Right renal pelvis (tissue), 4 donors: ENCODE measurements at regions not wholly inside any gene's neighbourhood (a gene's known extent, or its start where the extent isn't known, plus 50 kb on each side); places are given as distances from the start of the nearest gene placed in this dataset.
"Not testable (repeated sequence)": the region's sequence is repeated elsewhere in the genome, so short reads cannot be mapped to it uniquely, and the experiment has no call there.

Experiments
- DNase-seq, 4 donors: peaks; one replicate each; pipeline ENCODE4 v3.0.0-alpha.2; 2013; ENCODE audit warnings: low read depth in 4 of 4, low spot score in 3 of 4, missing footprints in 1 of 4

DNA sequence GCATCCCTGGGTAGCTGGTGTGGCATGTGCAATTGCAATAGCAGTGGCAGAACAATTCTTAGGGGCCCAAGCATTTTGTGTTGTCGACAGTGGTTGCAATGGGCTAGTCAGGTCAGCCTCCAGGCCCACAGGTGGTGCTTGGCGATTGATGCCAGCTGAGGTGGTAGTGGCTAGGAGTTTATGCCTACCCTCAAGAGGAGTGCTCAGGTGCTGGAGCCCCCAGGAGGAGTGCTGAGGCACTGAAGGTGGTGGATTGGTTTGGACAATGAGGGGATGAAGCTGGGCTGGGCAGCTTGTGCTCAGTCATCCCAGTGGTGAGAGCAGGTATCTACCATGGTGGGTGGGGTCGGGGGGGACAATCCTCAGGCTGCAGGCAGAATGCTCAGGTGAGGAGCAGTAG lies 877.9 kb upstream of the TMEFF2 start:
- no peak for DNase-seq

DNA sequence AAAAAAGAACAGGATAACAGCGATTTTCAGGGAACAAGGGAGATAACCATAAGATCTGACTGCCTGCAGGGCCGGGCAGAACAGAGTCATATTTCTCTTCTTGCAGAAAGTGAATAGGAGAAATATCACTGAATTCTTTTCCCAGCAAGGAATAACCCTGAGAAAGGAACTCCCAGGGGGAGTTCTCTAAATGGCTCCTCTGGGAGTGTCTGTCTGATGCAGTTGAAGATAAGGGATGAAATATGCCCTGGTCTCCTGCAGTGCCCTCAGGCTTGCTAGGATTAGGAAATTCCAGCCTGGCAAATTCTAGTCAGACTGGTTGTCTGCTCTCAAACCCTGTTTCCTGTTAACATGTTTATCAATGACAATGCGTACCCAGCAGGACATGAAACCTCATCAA lies 830.8 kb upstream of the TMEFF2 start:
- not testable (repeated sequence) for DNase-seq

DNA sequence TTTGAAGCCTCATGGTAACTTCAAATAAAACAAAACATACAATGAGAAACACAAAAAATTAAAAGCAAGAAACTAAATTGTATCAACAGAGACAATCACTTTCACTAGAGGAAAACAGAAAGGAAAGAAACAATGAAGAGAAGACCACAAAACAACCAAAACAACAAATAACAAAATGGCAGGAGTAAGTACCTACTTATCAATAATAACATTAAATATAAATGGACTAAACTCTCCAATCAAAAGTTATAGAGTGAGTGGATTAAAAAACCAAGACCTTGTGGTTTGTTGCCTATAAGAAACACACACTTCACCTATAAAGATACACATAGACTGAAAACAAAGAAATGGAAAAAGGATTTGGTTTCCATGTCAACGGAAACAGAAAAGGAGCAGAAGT lies 830.1 kb upstream of the TMEFF2 start:
- DNase-seq = no peak

DNA sequence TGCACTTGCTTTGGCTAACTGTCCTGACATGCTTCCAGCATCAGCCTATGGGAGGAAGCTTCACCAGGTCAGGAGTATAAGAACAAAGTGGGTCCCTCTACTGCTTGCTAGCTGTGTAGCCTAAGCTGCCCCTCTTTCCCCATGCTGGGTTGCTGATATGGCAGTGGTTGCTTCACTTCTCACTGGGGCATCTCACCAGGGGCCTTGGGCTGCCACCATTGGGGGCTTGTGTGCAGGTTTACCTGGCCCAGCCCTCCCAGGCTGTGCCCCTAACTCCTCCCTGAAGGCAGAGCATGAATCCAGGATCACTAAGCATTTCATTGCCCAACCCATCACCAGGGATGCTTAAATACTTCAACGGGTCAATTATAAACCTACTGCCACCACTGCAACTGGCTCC lies 817.1 kb upstream of the TMEFF2 start:
- DNase-seq = no peak

DNA sequence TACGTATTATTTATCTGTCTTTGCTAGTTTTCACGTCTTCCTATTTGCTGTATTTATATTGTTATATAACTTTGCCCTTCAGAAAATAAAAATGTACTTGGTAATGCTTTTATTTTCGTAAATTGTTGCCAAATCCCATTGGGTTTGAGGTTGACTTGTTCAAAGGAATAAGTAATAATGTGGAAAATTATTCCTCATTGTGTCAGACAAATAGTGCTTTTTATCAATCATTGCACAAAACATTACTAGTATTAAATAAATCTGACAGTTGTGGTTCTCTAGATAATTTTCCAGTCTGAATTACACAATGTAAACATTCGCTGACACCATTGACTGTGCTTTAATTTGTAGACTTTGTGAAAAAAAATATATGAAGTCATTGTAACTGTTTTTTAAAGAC lies 798.3 kb upstream of the TMEFF2 start:
- no peak for DNase-seq

DNA sequence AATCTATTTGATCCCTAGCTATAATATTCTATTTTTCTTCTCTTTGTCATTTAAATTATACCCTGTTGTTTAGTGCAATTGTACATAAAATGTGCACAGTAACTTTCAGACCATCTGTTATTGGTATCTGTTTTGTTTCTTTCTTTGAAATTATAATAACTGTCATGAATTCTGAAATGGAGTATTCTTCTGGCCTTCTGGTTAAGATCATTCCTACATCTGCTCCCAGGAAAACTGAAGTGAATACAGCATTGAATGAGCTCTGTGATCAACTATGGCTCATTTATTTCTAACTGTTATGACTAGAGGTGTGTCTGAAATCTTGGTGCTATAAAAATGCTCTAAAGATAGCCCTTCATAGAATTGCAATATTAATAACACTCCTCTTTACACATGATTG lies 788.4 kb upstream of the TMEFF2 start:
- DNase-seq = no peak

DNA sequence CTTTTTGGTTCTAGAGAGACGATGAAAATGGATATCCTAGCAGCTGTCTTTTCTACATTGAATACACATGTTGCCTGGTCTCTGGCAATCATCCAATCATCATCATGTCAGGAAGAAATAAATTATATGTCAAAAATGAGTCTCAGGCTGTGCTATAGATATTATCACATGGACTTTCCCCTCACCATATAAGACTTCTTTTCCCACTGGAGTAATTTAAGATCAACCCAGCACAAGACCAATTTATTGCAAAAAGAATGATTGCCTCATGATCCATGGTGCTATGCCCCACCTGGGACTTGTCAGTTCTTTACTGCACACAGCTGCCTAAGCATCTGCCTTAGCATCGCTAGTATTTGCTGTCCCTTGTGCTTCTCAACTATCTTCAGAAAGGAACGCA lies 783.7 kb upstream of the TMEFF2 start:
- DNase-seq = peak; percentile 3 to 30 (median 8)

DNA sequence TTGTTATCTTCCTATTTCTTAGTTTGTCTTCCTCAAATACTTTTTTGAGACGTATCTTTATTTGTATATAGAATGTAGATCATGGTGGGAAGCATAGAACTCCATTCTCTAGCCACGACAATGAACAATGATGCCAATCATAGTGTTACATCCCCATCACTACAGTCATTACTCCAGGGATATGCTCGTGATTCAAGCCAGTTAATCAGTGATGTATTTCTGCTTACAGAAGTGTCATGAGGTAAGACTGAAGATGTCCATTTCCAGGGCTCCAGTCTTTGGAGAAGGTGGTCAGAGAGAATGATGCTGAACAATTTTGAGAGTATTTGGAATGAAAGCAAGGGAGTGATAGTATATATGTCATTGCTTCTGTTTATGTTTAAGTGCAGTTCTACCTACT lies 777.2 kb upstream of the TMEFF2 start:
- no peak for DNase-seq

DNA sequence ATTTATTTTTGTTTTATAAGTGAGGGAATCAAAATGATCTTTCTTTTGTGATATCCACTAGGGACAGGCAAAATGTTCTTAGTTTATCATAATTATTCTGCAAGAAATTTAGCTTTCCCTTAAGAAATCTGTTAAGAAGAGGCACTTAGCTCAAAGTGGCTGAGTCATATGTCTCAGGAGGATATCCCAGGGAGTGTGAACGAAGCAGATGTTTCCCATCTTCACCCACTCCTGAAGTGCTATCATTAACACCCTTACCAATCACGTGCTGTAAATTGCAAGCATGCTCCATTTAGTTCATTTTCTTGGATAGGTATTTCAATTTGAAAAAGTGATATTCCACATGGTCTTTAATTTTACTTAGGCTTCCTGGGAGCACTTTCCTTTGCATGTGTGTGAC lies 774.3 kb upstream of the TMEFF2 start:
- DNase-seq = no peak

DNA sequence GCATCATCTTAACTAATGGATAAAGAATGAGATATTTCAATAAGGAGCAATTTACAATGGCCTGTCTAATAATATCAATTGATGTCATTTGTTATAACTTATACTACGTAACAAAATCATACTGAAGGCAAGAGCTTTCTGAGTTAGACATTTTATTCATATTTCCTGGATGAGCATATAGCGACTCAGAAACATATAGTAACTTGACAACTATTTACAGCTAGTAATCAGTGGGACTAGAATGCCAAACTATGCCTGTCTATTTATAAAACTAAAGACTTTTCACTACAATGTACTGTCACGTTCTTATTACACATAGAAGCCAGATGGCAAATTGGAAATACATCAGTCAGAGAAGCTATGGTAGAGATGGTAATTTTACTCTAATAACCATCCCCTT lies 766.2 kb upstream of the TMEFF2 start:
- DNase-seq = no peak

DNA sequence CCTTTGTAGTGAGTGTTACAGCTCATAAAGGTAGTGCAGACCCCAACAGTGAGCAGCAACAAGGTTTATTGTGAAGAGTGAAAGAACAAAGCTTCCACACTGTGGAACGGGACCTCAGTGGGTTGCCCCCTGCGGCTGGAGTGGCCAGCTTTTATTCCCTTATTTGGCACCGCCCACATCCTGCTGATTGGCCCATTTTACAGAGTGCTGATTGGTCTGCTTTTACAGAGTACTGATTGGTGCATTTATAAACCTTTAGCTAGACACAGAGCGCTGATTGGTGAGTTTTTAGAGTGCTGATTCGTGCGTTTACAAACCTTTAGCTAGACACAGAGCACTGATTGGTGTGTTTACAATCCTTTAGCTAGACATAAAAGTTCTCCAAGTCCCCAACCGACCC lies 763.9 kb upstream of the TMEFF2 start:
- not testable (repeated sequence) for DNase-seq

DNA sequence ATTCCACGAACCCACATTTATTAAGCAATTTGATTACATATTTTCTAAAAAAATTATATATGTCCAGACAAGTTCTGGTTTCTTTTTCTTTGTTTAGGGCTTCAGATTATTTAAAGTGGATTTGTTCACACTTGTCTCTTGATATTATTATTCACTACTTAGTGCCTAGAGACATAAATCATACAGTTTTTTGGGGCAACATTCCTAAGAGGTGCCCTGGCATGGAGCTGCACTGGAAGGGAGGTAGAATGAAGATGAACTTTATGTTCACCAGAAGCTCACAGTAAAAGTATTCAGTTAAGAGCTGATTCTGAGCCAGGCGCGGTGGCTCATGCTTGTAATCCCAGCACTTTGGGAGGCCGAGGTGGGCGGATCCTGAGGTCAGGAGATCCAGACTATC lies 762.7 kb upstream of the TMEFF2 start:
- DNase-seq = no peak

DNA sequence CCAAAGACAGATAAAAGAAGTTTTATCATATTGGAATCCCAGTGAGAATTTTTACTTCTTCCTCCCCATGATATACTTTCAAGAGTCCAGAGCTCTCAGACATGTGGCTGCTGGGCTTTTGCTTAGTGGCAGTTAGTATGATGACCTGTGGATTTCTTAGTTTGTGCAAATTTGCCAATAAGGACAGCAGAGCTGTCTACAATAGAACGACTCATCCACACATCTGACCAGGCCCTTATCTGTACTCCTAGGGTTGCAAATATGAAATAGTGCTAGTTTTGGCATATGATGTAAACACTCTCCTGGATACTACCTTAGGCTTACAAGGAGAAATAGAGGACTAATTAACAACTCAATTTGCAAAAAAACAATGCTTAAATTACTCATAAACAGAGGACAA lies 758.4 kb upstream of the TMEFF2 start:
- no peak for DNase-seq

DNA sequence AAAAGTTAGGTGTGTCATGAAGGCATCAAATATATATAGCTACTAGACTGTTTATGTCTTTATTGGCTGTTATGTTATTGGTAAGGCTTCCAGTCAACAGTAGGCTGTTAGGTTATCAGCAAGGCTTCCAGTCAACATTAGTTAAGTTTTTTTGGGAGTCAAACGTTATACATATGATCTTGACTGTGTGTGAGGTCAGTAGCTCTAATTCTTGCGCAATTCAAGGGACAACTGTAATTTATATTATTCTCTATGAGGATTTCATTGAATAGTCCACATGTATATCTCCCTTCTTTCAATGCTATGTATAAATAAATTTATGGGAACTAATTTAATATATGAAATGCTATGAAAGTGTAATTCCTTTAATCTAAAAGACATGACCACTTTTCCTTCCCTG lies 757.5 kb upstream of the TMEFF2 start:
- no peak for DNase-seq

DNA sequence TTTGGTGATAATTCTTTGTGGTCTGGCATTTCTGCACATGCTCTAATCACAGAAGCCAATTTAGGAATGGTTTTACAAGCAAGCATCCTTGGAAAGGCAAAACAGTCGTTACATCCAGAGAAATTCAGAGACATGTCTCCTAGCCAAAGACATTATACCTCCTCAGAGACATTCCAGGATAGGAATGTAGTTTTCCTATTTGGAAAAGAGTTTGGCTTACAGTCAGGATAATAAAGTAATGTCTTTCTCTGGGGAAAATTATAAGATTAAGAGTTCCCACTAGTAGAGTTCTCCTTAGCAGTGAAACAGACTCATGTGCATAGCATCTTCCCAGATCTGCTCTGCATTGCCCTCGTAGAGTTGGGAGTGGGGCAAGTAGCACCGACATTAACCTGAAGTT lies 753.6 kb upstream of the TMEFF2 start:
- DNase-seq = no peak

DNA sequence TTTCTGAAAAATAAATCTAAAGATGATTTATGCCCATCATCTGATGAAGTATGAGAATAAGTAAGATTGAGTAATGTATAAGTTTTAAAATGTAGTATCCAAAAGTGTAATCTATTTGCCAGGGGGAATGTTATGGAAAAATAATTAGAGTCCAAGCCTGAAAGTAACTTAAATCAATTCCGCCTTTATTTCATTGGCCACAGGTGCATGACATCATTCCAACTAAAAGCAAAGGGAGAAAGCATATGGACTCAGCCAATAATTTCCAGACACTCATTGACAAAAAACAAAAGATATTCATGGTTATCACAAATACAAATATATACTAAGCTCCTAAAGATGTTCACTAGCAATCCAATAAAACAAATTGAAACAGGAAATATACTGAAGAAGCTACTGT lies 752.6 kb upstream of the TMEFF2 start:
- no peak for DNase-seq

DNA sequence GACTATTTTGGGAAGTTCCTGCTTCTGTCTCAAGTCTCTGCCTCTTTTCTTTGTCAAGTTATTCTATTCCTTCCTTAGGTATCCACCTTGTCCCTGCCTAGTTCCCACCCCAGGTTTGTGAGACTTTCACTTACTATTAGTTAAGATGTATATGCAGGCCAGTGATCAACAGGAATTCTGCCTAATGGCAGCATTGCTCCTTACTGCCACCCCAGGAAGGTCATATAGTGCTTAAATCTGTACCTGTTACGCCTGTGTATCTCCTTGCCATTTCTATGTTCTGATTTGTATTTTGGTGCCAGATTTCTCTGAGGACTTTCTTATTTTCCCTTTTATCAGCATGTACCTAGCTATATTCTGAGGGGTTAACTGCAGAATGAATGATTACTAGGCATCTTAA lies 746.0 kb upstream of the TMEFF2 start:
- no peak for DNase-seq

DNA sequence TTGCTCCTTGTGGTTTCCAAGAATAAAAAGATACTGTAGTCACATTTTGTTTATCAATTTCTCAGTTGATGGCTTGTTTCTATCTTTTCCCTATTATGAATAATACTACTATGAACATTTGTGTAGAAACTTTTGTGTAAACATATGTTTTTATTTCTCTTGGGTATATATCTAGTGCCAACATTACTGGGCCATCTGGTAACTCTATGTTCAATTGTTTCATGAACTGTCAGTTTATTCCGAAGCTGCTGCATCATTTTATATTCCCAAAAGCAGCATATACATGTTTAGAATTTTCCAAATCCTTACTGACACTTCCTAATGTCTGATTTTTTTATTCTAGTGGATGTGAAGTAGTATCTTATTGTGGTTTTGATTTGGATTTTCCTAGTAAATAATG lies 737.6 kb upstream of the TMEFF2 start:
- no peak for DNase-seq

DNA sequence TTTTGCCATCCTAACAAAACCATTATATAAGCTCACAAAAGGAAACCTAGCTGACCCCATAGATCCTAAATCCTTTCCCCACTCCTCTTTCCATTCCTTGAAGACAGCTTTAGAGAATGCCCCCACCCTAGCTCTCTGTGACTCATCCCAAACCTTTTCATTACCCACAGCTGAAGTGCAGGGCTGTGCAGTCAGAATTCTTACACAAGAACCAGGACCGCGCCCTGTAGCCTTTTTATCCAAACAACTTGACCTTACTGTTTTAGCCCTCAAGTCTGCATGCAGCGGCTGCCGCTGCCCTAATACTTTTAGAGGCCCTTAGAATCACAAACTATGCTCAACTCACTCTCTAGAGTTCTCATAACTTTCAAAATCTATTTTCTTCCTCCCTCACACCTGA lies 726.9 kb upstream of the TMEFF2 start:
- not testable (repeated sequence) for DNase-seq

DNA sequence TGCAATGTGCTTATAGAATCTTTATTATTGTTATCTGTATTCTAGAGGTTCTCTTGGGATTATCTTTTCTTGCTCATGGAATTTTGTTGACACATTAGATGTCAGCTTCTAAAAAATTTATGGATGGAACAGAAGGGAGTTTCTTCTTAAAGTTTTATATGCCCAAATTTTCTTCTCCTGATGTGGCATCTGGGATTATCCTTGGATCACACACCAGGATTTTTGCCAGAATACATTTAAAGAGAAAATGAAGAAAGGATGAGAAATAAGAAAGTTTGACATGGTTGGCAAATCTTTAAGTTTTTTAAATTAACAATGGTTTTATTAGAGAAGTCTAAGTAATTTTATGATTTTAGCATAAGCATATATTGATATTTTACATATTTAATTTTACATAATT lies 706.7 kb upstream of the TMEFF2 start:
- DNase-seq = no peak

DNA sequence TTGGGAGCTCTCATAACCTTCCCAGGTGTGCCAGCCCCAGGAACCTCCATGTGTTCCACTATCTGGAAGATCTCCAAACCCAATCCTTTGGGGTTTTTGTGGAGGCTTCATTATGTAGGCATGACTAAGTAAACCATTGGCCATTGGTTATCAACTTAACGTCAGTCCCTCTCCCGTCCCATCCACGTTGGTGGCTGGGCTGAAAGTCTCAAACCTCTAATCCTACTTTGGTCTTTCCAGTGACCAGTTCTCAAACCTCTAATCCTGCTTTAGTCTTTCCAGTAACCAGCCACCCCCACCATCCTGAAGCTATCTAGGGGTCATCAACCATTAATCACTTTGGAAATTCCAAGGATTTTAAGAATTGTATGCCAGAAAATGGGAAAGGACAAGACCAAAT lies 704.7 kb upstream of the TMEFF2 start:
- DNase-seq = no peak

DNA sequence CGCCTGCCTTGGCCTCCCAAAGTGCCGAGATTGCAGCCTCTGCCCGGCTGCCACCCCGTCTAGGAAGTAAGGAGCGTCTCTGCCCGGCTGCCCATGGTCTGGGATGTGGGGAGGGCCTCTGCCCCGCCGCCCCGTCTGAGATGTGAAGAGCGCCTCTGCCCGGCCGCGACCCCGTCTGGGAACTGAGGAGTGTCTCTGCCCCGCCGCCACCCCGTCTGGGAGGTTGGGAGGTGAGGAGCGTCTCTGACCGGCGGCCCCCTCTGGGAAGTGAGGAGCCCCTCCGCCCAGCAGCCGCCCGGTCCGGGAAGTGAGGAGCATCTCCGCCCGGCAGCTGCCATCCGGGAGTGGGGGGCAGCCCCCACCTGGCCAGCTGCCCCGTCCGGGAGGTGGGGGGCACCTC lies 699.2 kb upstream of the TMEFF2 start:
- DNase-seq = not testable (repeated sequence)

DNA sequence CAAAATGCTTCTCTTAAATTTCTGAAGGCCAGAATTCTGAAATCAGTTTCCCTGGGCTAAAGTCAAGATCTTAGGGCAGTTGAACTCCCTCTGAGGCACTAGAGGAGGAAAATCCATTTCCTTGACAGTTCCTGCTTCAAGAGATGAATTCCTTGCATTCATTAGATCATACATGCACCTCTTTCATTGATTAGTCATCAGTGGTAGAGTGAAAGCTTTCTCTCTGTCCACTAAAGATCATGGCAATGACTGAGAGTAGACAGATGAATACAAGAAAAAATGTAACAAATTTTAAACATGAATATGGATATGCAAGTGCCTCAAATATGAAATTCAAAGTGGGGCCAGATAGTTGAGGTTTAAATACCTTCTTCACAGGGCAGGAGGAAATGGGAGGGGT lies 693.4 kb upstream of the TMEFF2 start:
- no peak for DNase-seq

DNA sequence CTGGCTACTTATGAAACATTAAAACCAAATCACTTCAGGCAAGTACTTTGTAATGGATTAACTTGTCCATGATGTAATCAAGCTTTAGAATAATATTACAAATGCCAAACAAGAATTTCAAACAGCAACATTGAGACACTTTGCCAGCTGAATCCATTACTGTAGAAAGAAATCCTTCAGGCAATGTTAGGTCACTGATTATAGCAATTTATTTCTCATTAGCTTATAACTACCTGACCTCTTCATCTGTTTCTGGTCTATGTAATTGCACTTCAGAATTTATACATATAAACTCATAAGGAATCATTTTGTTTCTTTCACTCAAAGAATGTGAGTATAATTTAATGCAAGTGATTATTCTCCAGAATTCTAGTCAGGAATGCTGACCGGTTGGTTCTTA lies 692.6 kb upstream of the TMEFF2 start:
- peak in 3 of 4 donors; percentile 1 to 40 (median 20) for DNase-seq
